HCT116 (cell line): ENCODE measurements at regions not wholly inside any gene's neighbourhood (a gene's known extent, or its start where the extent isn't known, plus 50 kb on each side); places are given as distances from the start of the nearest gene placed in this dataset.

ENCODE experiments used
- ATAC-seq: fragments of 200-7000 bp; cut with Tn5 transposase; 2 replicates; pipeline ENCODE4 v1.9.1; 2020; ENCODE audit warnings: mild to moderate bottlenecking, moderate library complexity
- BruUV-seq: library from RNA; stranded (reverse); fragments of 400-500 nt; replicated peaks from 2 replicates; lab custom pipeline; 2021; lab: Mats Ljungman, UMichigan
- CTCF ChIA-PET: fragments of 300-600 bp; sonication (Branson Sonifier 250); formaldehyde crosslinking; loops from one replicate; lab custom pipeline; 2021; ENCODE audit warnings: antibody characterized with exemption; lab: Charles Lee
- POLR2A ChIA-PET: fragments of 300-600, 350-600 bp; sonication (Branson Sonifier 250); formaldehyde crosslinking; loops from one replicate; lab custom pipeline; 2021; ENCODE audit warnings: antibody characterized with exemption; lab: Charles Lee
- RAD21 ChIA-PET, 2 experiments: fragments of 300-600 bp; sonication (Branson Sonifier 250); formaldehyde crosslinking; loops; one replicate each; lab custom pipeline; 2023; ENCODE audit warnings: low total read pairs in 2 of 2; ENCODE audit not compliant: uncharacterized antibody in 2 of 2, unreplicated experiment in 2 of 2, low non-redundant PET in 1 of 2; lab: Charles Lee
- DNase-seq: peaks from one replicate; pipeline ENCODE4 v3.0.0-alpha.2; 2010; ENCODE audit warnings: low read depth, low spot score
- H2AFZ ChIP-seq: fragments of 200-600 bp; shearing (Covaris generic), sonication (generic); 2 replicates; pipeline ENCODE4 v1.6.1; 2017; ENCODE audit warnings: low read depth, mixed run types, mixed read lengths, antibody characterized with exemption, low read length; ENCODE audit not compliant: poor library complexity, severe bottlenecking
- H3K27ac ChIP-seq: 2 replicates; pipeline ENCODE4 v1.5.1; 2012; ENCODE audit warnings: low read depth, low read length
- H3K27me3 ChIP-seq: fragments of 200-600 bp; sonication (generic); 2 replicates; pipeline ENCODE4 v1.6.1; 2016; ENCODE audit warnings: mixed run types, low read length, mixed read lengths; ENCODE audit not compliant: insufficient read depth
- H3K36me3 ChIP-seq, 2 experiments: fragments of 200-500 bp in 1 of 2; fragments of 200-600 bp in 1 of 2; sonication (Bioruptor generic) in 1 of 2; sonication (generic) in 1 of 2; 2 replicates each; pipeline versions ENCODE4 v1.5.1 to v1.6.1; 2014 to 2016; ENCODE audit warnings: low read length in 2 of 2, inconsistent platforms in 1 of 2, mixed read lengths in 1 of 2, mixed run types in 1 of 2; ENCODE audit not compliant: insufficient read depth in 2 of 2, control insufficient read depth in 1 of 2
- H3K4me1 ChIP-seq, 2 experiments: fragments of 200-600 bp in 1 of 2; sonication (generic) in 1 of 2; 2 replicates each; pipeline versions ENCODE4 v1.5.1 to v1.6.1; 2012 to 2017; ENCODE audit warnings: low read length in 2 of 2, inconsistent platforms in 1 of 2, mild to moderate bottlenecking in 1 of 2, mixed read lengths in 1 of 2, mixed run types in 1 of 2, moderate library complexity in 1 of 2; ENCODE audit not compliant: insufficient read depth in 2 of 2, control insufficient read depth in 1 of 2
- H3K4me2 ChIP-seq: fragments of 200-600 bp; sonication (generic); 2 replicates; pipeline ENCODE4 v1.6.1; 2017; ENCODE audit warnings: mixed run types, low read length, mixed read lengths
- H3K4me3 ChIP-seq, 2 experiments: fragments of 200-600 bp in 1 of 2; sonication (generic) in 1 of 2; replicated peaks in 1 of 2; 2 replicates each; pipeline ENCODE4 v1.5.1; 2011 to 2016; ENCODE audit warnings: low read length in 2 of 2, control low read depth in 1 of 2, low read depth in 1 of 2, mild to moderate bottlenecking in 1 of 2, mixed read lengths in 1 of 2, mixed run types in 1 of 2
- H3K79me2 ChIP-seq: fragments of 200-600 bp; sonication (generic); 2 replicates; pipeline ENCODE4 v1.6.1; 2017; ENCODE audit warnings: mild to moderate bottlenecking, mixed run types, low read length, moderate library complexity, mixed read lengths; ENCODE audit not compliant: insufficient read depth
- H3K9ac ChIP-seq: fragments of 200-600 bp; sonication (generic); 2 replicates; pipeline ENCODE4 v1.6.1; 2016; ENCODE audit warnings: low read length, mixed read lengths
- H3K9me2 ChIP-seq: fragments of 200-600 bp; sonication (generic), shearing (Covaris generic); 2 replicates; pipeline ENCODE4 v1.6.1; 2017; ENCODE audit warnings: mixed run types, mild to moderate bottlenecking, moderate library complexity; ENCODE audit not compliant: insufficient read depth
- H3K9me3 ChIP-seq, 2 experiments: fragments of 200-500 bp in 1 of 2; fragments of 200-600 bp in 1 of 2; sonication (Bioruptor generic) in 1 of 2; sonication (generic) in 1 of 2; 2 replicates each; pipeline ENCODE4 v1.6.1; 2014 to 2017; ENCODE audit warnings: low read length in 2 of 2, mixed read lengths in 2 of 2, inconsistent platforms in 1 of 2, low read depth in 1 of 2, mild to moderate bottlenecking in 1 of 2, mixed run types in 1 of 2, moderate library complexity in 1 of 2; ENCODE audit not compliant: control insufficient read depth in 1 of 2, insufficient read depth in 1 of 2
- H4K20me1 ChIP-seq: fragments of 200-600 bp; sonication (generic), shearing (Covaris generic); 2 replicates; pipeline ENCODE4 v1.6.1; 2017; ENCODE audit warnings: mixed run types, mild to moderate bottlenecking, moderate library complexity; ENCODE audit not compliant: insufficient read depth
- CBX3 ChIP-seq: IDR thresholded peaks from 2 replicates; pipeline ENCODE4 v1.6.1; 2012; ENCODE audit warnings: low read depth
- CEBPB ChIP-seq: IDR thresholded peaks from 2 replicates; pipeline ENCODE4 v1.6.1; 2012; ENCODE audit warnings: low read depth
- EGR1 ChIP-seq: IDR thresholded peaks from 2 replicates; pipeline ENCODE4 v1.6.1; 2012; ENCODE audit warnings: low read depth
- EZH2 ChIP-seq: fragments of 200-600 bp; sonication (generic); IDR thresholded peaks from 2 replicates; pipeline ENCODE4 v1.6.1; 2017; ENCODE audit warnings: antibody characterized with exemption, mixed run types
- EZH2phosphoT487 ChIP-seq: fragments of 200-600 bp; IDR thresholded peaks from 2 replicates; pipeline ENCODE4 v1.6.1; 2018; ENCODE audit warnings: antibody characterized with exemption, borderline replicate concordance
- FOSL1 ChIP-seq: IDR thresholded peaks from 2 replicates; pipeline ENCODE4 v1.6.1; 2012; ENCODE audit warnings: low read depth
- JUND ChIP-seq: IDR thresholded peaks from 2 replicates; pipeline ENCODE4 v1.6.1; 2012
- POLR2A ChIP-seq: IDR thresholded peaks from 2 replicates; pipeline ENCODE4 v1.7.0; 2011; ENCODE audit warnings: borderline replicate concordance; ENCODE audit not compliant: insufficient read depth, insufficient read length; ENCODE audit errors: extremely low read depth
- RAD21 ChIP-seq: IDR thresholded peaks from 2 replicates; pipeline ENCODE4 v1.6.1; 2012; ENCODE audit warnings: low read depth, mild to moderate bottlenecking
- SIN3A ChIP-seq: IDR thresholded peaks from 2 replicates; pipeline ENCODE4 v1.6.1; 2012; ENCODE audit warnings: low read depth
- SRF ChIP-seq: IDR thresholded peaks from 2 replicates; pipeline ENCODE4 v1.6.1; 2012; ENCODE audit warnings: low read depth
- intact Hi-C: fragments of 100-400 bp; cut with micrococcal nuclease; formaldehyde crosslinking; loops from 2 replicates; pipeline ENCODE4 v1.10.0; 2022
- TF ChIP-seq, protein P1 (sequence below): IDR thresholded peaks from 2 replicates; pipeline ENCODE4 v1.6.1; 2012
- TF ChIP-seq, protein P2 (sequence below), 3 experiments: fragments of 200-600 bp in 1 of 3; sonication (generic) in 1 of 3; IDR thresholded peaks in 2 of 3; conservative IDR thresholded peaks in 1 of 3; 2 replicates each; pipeline ENCODE4 v1.5.1; 2012 to 2017; ENCODE audit warnings: low read depth in 2 of 3, low read length in 2 of 3, antibody characterized with exemption in 1 of 3, borderline replicate concordance in 1 of 3, control low read depth in 1 of 3, mild to moderate bottlenecking in 1 of 3, mixed read lengths in 1 of 3, mixed run types in 1 of 3, moderate library complexity in 1 of 3; ENCODE audit not compliant: insufficient read depth in 1 of 3

DNA sequence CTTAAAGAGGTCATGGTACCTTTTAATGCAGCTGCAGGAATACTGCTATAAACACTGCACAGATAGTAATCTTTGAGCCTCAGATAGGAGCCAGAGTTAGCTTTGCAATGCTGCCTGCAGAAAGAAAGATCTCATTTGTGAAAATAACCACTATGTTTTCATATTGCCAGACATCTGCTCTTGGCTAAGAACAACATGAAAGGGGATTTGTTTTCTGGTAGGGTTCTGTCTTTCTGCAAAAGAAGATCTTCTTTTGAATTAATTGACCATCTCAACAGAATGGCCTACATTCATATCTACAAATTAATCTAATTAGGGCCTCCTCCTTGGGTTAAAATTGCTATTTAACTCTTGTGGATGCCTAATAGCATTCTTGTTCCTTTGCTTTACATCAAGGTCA lies 177.6 kb upstream of the DPYD start:
- DNase-seq (no peak), ATAC-seq (no peak)
- no peak overlapping the region for H2AFZ ChIP-seq
- POLR2A ChIA-PET = no interaction called here
- H3K4me3 ChIP-seq = no peak overlapping the region
- no peak overlapping the region for H3K4me2 ChIP-seq
- intact Hi-C loops = no loop called here
- no peaks in the 10 kb centered on the region for H4K20me1 ChIP-seq
- H3K36me3 ChIP-seq = no peaks in the 10 kb centered on the region
- TF ChIP-seq EGR1 = no peak
- no peak for TF ChIP-seq SRF
- TF ChIP-seq EZH2phosphoT487 = no peak
- TF ChIP-seq CEBPB = no peak
- TF ChIP-seq, protein P1, sequence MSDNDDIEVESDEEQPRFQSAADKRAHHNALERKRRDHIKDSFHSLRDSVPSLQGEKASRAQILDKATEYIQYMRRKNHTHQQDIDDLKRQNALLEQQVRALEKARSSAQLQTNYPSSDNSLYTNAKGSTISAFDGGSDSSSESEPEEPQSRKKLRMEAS = no peak
- no peak for TF ChIP-seq POLR2A
- TF ChIP-seq, protein P2, sequence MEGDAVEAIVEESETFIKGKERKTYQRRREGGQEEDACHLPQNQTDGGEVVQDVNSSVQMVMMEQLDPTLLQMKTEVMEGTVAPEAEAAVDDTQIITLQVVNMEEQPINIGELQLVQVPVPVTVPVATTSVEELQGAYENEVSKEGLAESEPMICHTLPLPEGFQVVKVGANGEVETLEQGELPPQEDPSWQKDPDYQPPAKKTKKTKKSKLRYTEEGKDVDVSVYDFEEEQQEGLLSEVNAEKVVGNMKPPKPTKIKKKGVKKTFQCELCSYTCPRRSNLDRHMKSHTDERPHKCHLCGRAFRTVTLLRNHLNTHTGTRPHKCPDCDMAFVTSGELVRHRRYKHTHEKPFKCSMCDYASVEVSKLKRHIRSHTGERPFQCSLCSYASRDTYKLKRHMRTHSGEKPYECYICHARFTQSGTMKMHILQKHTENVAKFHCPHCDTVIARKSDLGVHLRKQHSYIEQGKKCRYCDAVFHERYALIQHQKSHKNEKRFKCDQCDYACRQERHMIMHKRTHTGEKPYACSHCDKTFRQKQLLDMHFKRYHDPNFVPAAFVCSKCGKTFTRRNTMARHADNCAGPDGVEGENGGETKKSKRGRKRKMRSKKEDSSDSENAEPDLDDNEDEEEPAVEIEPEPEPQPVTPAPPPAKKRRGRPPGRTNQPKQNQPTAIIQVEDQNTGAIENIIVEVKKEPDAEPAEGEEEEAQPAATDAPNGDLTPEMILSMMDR (IDR thresholded peaks at IDR 0.05 in 2 of 3, conservative IDR thresholded peaks at IDR 0.05 in 1 of 3; ENCODE audit: borderline replicate concordance in 1 of 3, insufficient read depth in 1 of 3, low read depth in 2 of 3, low read length in 2 of 3) = no peak
- no peak for TF ChIP-seq FOSL1
- TF ChIP-seq CBX3 = no peak
- TF ChIP-seq EZH2 = no peak
- no peak for TF ChIP-seq RAD21
- no peak for TF ChIP-seq JUND
- TF ChIP-seq SIN3A = no peak
- TF ChIP-seq, all 23 proteins: peak for 0
- ChIA-PET RAD21 (no interaction called here), CTCF (no interaction called here)
- no peaks in the 10 kb centered on the region for H3K9me2 ChIP-seq
- no TSS peak for BruUV-seq
- H3K4me1 ChIP-seq = no peaks in the 10 kb centered on the region
- H3K9me3 ChIP-seq = no peaks in the 10 kb centered on the region
- no peak overlapping the region for H3K9ac ChIP-seq
- no peak overlapping the region for H3K27ac ChIP-seq
- no peaks in the 10 kb centered on the region for H3K79me2 ChIP-seq
- no peaks in the 10 kb centered on the region for H3K27me3 ChIP-seq
